DOHH2 (cell line): ENCODE measurements at regions not wholly inside any gene's neighbourhood (a gene's known extent, or its start where the extent isn't known, plus 50 kb on each side); places are given as distances from the start of the nearest gene placed in this dataset.

ENCODE experiments used
- H3F3A ChIP-seq: fragments of 200-600 bp; sonication (generic), shearing (Covaris generic); 2 replicates; pipeline ENCODE4 v1.6.0; 2016; ENCODE audit warnings: antibody characterized with exemption, mild to moderate bottlenecking; ENCODE audit not compliant: control insufficient read depth, insufficient read depth
- H3K27ac ChIP-seq: fragments of 200-600 bp; sonication (generic); 2 replicates; pipeline ENCODE4 v1.5.1; 2014; ENCODE audit warnings: low read depth, mild to moderate bottlenecking, low read length, moderate library complexity
- H3K27me3 ChIP-seq: fragments of 200-600 bp; sonication (generic); 2 replicates; pipeline ENCODE4 v1.6.1; 2014; ENCODE audit warnings: mild to moderate bottlenecking, low read length, mixed read lengths; ENCODE audit not compliant: control insufficient read depth
- H3K36me3 ChIP-seq: fragments of 200-600 bp; sonication (generic); 2 replicates; pipeline ENCODE4 v1.6.1; 2014; ENCODE audit warnings: mild to moderate bottlenecking, low read length, moderate library complexity, mixed read lengths; ENCODE audit not compliant: control insufficient read depth
- H3K4me1 ChIP-seq: fragments of 200-600 bp; sonication (generic); 2 replicates; pipeline ENCODE4 v1.6.1; 2014; ENCODE audit warnings: mild to moderate bottlenecking, low read length, mixed read lengths; ENCODE audit not compliant: control insufficient read depth
- H3K4me2 ChIP-seq: fragments of 200-600 bp; sonication (generic); 2 replicates; pipeline ENCODE4 v1.6.0; 2014; ENCODE audit warnings: mild to moderate bottlenecking, low read length, moderate library complexity
- H3K4me3 ChIP-seq: fragments of 200-600 bp; sonication (generic); 2 replicates; pipeline ENCODE4 v1.5.1; 2014; ENCODE audit warnings: mild to moderate bottlenecking, low read length, mixed read lengths
- H3K79me2 ChIP-seq: fragments of 200-600 bp; sonication (generic); 2 replicates; pipeline ENCODE4 v1.6.1; 2014; ENCODE audit warnings: mild to moderate bottlenecking, low read length, mixed read lengths; ENCODE audit not compliant: control insufficient read depth
- H3K9me2 ChIP-seq: fragments of 200-600 bp; sonication (generic); replicated peaks from 2 replicates; pipeline ENCODE4 v1.6.1; 2014; ENCODE audit warnings: mild to moderate bottlenecking, low read length, mixed read lengths; ENCODE audit not compliant: control insufficient read depth
- H3K9me3 ChIP-seq: fragments of 200-600 bp; sonication (generic); 2 replicates; pipeline ENCODE4 v1.6.1; 2014; ENCODE audit warnings: antibody characterized with exemption, low read length, mixed read lengths; ENCODE audit not compliant: control insufficient read depth, insufficient read depth
- H4K20me1 ChIP-seq: fragments of 200-600 bp; sonication (generic); 2 replicates; pipeline ENCODE4 v1.6.0; 2014; ENCODE audit warnings: low read depth, mild to moderate bottlenecking, antibody characterized with exemption, low read length, moderate library complexity; ENCODE audit not compliant: control insufficient read depth, insufficient read depth
- EZH2phosphoT487 ChIP-seq: fragments of 200-600 bp; sonication (generic); IDR thresholded peaks from 2 replicates; pipeline ENCODE4 v1.6.1; 2017; ENCODE audit warnings: borderline replicate concordance, mild to moderate bottlenecking, antibody characterized with exemption, low read length, moderate library complexity, mixed read lengths
- TF ChIP-seq, protein P1 (sequence below): fragments of 200-600 bp; sonication (generic); IDR thresholded peaks from one replicate; pipeline ENCODE4 v1.5.1; 2014; ENCODE audit warnings: antibody characterized with exemption, mild to moderate bottlenecking, low read depth, low read length; ENCODE audit not compliant: poor library complexity, severe bottlenecking

GRCh38 chr12:5309654-5310053, 122.3 kb upstream of the NTF3 start:
- no peak overlapping the region for H3K27ac ChIP-seq
- no peaks in the 10 kb centered on the region for H3F3A ChIP-seq
- no peaks in the 10 kb centered on the region for H3K79me2 ChIP-seq
- no peaks in the 10 kb centered on the region for H3K4me1 ChIP-seq
- H3K4me3 ChIP-seq, result no peak overlapping the region
- H3K36me3 ChIP-seq, result no peaks in the 10 kb centered on the region
- no peaks in the 10 kb centered on the region for H4K20me1 ChIP-seq
- TF ChIP-seq, protein P1, sequence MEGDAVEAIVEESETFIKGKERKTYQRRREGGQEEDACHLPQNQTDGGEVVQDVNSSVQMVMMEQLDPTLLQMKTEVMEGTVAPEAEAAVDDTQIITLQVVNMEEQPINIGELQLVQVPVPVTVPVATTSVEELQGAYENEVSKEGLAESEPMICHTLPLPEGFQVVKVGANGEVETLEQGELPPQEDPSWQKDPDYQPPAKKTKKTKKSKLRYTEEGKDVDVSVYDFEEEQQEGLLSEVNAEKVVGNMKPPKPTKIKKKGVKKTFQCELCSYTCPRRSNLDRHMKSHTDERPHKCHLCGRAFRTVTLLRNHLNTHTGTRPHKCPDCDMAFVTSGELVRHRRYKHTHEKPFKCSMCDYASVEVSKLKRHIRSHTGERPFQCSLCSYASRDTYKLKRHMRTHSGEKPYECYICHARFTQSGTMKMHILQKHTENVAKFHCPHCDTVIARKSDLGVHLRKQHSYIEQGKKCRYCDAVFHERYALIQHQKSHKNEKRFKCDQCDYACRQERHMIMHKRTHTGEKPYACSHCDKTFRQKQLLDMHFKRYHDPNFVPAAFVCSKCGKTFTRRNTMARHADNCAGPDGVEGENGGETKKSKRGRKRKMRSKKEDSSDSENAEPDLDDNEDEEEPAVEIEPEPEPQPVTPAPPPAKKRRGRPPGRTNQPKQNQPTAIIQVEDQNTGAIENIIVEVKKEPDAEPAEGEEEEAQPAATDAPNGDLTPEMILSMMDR, result no peak
- no peak for TF ChIP-seq EZH2phosphoT487
- H3K9me3 ChIP-seq, result 0 out of 2 replicates have a peak, but pooled peaks cover 3% of the 10 kb centered on the region
- H3K27me3 ChIP-seq, result no peaks in the 10 kb centered on the region
- H3K9me2 ChIP-seq, result no peaks in the 10 kb centered on the region
- H3K4me2 ChIP-seq, result no peak overlapping the region

GRCh38 chr12:5310151-5310550, 121.8 kb upstream of the NTF3 start:
- no peaks in the 10 kb centered on the region for H3K79me2 ChIP-seq
- no peaks in the 10 kb centered on the region for H3K36me3 ChIP-seq
- H3K4me1 ChIP-seq, result no peaks in the 10 kb centered on the region
- H3K9me2 ChIP-seq, result no peaks in the 10 kb centered on the region
- no peak overlapping the region for H3K4me2 ChIP-seq
- H3K4me3 ChIP-seq, result no peak overlapping the region
- 0 out of 2 replicates have a peak, but pooled peaks cover 3% of the 10 kb centered on the region for H3K9me3 ChIP-seq
- TF ChIP-seq, protein P1, result no peak
- no peak for TF ChIP-seq EZH2phosphoT487
- no peak overlapping the region for H3K27ac ChIP-seq
- H4K20me1 ChIP-seq, result no peaks in the 10 kb centered on the region
- no peaks in the 10 kb centered on the region for H3K27me3 ChIP-seq
- no peaks in the 10 kb centered on the region for H3F3A ChIP-seq

- H3K4me2 ChIP-seq, result no peak overlapping the region
- 0 out of 2 replicates have a peak, but pooled peaks cover 3% of the 10 kb centered on the region for H3K9me3 ChIP-seq
- no peak overlapping the region for H3K27ac ChIP-seq
- H3K4me1 ChIP-seq, result no peaks in the 10 kb centered on the region
- no peak for TF ChIP-seq EZH2phosphoT487
- TF ChIP-seq, protein P1, result no peak
- no peaks in the 10 kb centered on the region for H3K9me2 ChIP-seq
- no peaks in the 10 kb centered on the region for H3F3A ChIP-seq
- H3K27me3 ChIP-seq, result no peaks in the 10 kb centered on the region
- no peaks in the 10 kb centered on the region for H4K20me1 ChIP-seq
- no peaks in the 10 kb centered on the region for H3K36me3 ChIP-seq
- H3K4me3 ChIP-seq, result no peak overlapping the region
- no peaks in the 10 kb centered on the region for H3K79me2 ChIP-seq
Observed at GRCh38 chr12:5317556-5317955, 114.4 kb upstream of the NTF3 start.
